LNCaP clone FGC (cell line): ENCODE measurements at regions not wholly inside any gene's neighbourhood (a gene's known extent, or its start where the extent isn't known, plus 50 kb on each side); places are given as distances from the start of the nearest gene placed in this dataset.
A peak's percentile ranks its signal among the peaks of the same experiment; 100 is the strongest.

Source experiments
- DNase-seq: peaks from one replicate; pipeline ENCODE4 v3.0.0-alpha.2; 2011; ENCODE audit warnings: low read depth
- H3K4me3 ChIP-seq: 2 replicates; pipeline ENCODE4 v1.5.1; 2011; ENCODE audit warnings: mild to moderate bottlenecking, low read depth, low read length, control low read depth
- CTCF ChIP-seq: IDR thresholded peaks from 2 replicates; pipeline ENCODE4 v1.5.1; 2012; ENCODE audit warnings: mild to moderate bottlenecking; ENCODE audit not compliant: control insufficient read depth, insufficient read depth; ENCODE audit errors: extremely low read depth

- H3K4me3 ChIP-seq: no peak overlapping the region
- no peak for DNase-seq
- TF ChIP-seq CTCF: no peak
Observed at GRCh38 chr16:52896478-52897164, 156.1 kb downstream of the CHD9NB start.

- no peak for TF ChIP-seq CTCF
- no peak overlapping the region for H3K4me3 ChIP-seq
- DNase-seq: no peak
Observed at GRCh38 chr16:52874042-52874441, 178.7 kb downstream of the CHD9NB start.

- DNase-seq: no peak
- no peak for TF ChIP-seq CTCF
- no peak overlapping the region for H3K4me3 ChIP-seq
Observed at GRCh38 chr16:52872731-52873130, 180.0 kb downstream of the CHD9NB start.

GRCh38 chr16:52871481-52871880 lies 181.2 kb downstream of the CHD9NB start:
- DNase-seq: no peak
- TF ChIP-seq CTCF: no peak

GRCh38 chr16:52869243-52869642 lies 183.5 kb downstream of the CHD9NB start:
- no peak overlapping the region for H3K4me3 ChIP-seq
- DNase-seq: no peak
- TF ChIP-seq CTCF: no peak

More at GRCh38 chr16:52871481-52871880, 181.2 kb downstream of the CHD9NB start:
- no peak overlapping the region for H3K4me3 ChIP-seq

- no peak overlapping the region for H3K4me3 ChIP-seq
- no peak for TF ChIP-seq CTCF
- peak; percentile 87 for DNase-seq
Observed at GRCh38 chr16:52863000-52863399, 189.7 kb downstream of the CHD9NB start.

GRCh38 chr16:52861614-52862022 lies 191.1 kb downstream of the CHD9NB start:
- TF ChIP-seq CTCF: peak; percentile 45
- H3K4me3 ChIP-seq: no peak overlapping the region
- DNase-seq: no peak
